ENCODE measurements at regions not wholly inside any gene's neighbourhood (a gene's known extent, or its start where the extent isn't known, plus 50 kb on each side); places are given as distances from the start of the nearest gene placed in this dataset.

DNA sequence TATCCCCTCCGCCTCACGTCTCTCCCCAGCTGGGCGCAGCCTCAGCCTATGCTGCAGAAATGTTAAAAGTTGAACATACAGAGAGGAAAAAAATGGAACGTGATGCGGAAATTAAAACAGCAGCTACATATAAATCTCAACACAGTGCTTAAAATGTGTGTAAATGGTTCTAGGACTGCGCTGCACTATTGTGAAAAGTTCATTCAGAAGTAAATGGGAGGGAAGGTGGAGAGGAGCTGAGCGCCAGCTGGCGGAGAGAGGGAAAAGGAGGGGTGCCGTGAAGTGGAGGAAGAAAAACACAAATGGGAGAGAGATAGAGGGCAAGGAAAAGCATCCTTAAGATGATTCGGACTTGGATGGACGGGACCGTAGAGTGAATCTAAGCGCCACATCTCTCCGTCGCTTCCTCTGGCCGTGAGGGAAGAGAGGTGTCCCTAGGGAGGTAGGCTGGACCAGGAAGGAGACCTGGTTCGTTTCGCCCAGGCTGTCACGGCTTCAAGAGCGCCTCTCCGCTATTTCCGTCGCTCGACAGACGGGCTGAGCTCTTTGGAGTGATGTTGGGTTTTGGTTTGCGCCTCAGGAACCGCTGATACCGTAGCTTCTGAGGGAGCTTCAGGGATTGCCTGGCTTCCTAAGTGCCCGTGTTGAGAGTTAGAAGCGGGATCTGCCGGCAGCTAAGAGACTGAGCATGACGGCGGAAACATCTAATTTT, 113.7 kb downstream of the TRIM27 start:
- no peak for TF ChIP-seq CTCF (IDR thresholded peaks at IDR 0.05)
- TF ChIP-seq POLR2A (IDR thresholded peaks at IDR 0.05): no peak

Measured in ovary (tissue), 3 donors.